ENCODE measurements at regions not wholly inside any gene's neighbourhood (a gene's known extent, or its start where the extent isn't known, plus 50 kb on each side); places are given as distances from the start of the nearest gene placed in this dataset.

- DNase-seq = no peak
Measured at GRCh38 chr5:97745817-97746216, 562.8 kb upstream of the RIOK2 start.

GRCh38 chr5:97750576-97750975 is 567.5 kb upstream of the RIOK2 start:
- DNase-seq = no peak

- no peak for DNase-seq
Measured at GRCh38 chr5:97751540-97751939, 568.5 kb upstream of the RIOK2 start.

GRCh38 chr5:97752871-97753270 is 569.8 kb upstream of the RIOK2 start:
- no peak for DNase-seq

- DNase-seq = no peak
Measured at GRCh38 chr5:97762483-97762882, 579.4 kb upstream of the RIOK2 start.

GRCh38 chr5:97764700-97765099 is 581.7 kb upstream of the RIOK2 start:
- DNase-seq = no peak

GRCh38 chr5:97778451-97778850 is 595.4 kb upstream of the RIOK2 start:
- no peak for DNase-seq

GRCh38 chr5:97788369-97788768 is 605.3 kb upstream of the RIOK2 start:
- DNase-seq = no peak

GRCh38 chr5:97797994-97798451 is 615.0 kb upstream of the RIOK2 start:
- no peak for DNase-seq

GRCh38 chr5:97801461-97801860 is 618.4 kb upstream of the RIOK2 start:
- DNase-seq = no peak

- no peak for DNase-seq
Measured at GRCh38 chr5:97820138-97820537, 637.1 kb upstream of the RIOK2 start.

- no peak for DNase-seq
Measured at GRCh38 chr5:97832645-97833296, 649.7 kb upstream of the RIOK2 start.

- no peak for DNase-seq
Measured at GRCh38 chr5:97834561-97834960, 651.5 kb upstream of the RIOK2 start.

- DNase-seq = no peak
Measured at GRCh38 chr5:97835112-97835511, 652.1 kb upstream of the RIOK2 start.

- DNase-seq = no peak
Measured at GRCh38 chr5:97836816-97837215, 653.8 kb upstream of the RIOK2 start.

GRCh38 chr5:97838214-97838613 is 655.2 kb upstream of the RIOK2 start:
- no peak for DNase-seq

GRCh38 chr5:97839341-97840086 is 656.5 kb upstream of the RIOK2 start:
- no peak for DNase-seq

- no peak for DNase-seq
Measured at GRCh38 chr5:97840643-97841042, 657.6 kb upstream of the RIOK2 start.

- no peak for DNase-seq
Measured at GRCh38 chr5:97842687-97843086, 659.6 kb upstream of the RIOK2 start.

- DNase-seq = no peak
Measured at GRCh38 chr5:97844797-97845196, 661.8 kb upstream of the RIOK2 start.

- no peak for DNase-seq
Measured at GRCh38 chr5:97846643-97847042, 663.6 kb upstream of the RIOK2 start.

- no peak for DNase-seq
Measured at GRCh38 chr5:97847920-97848631, 665.0 kb upstream of the RIOK2 start.

- DNase-seq = no peak
Measured at GRCh38 chr5:97851036-97851435, 668.0 kb upstream of the RIOK2 start.

All from NCI-H2029 (cell line).